ENCODE measurements at regions not wholly inside any gene's neighbourhood (a gene's known extent, or its start where the extent isn't known, plus 50 kb on each side); places are given as distances from the start of the nearest gene placed in this dataset.

GRCh38 chr6:166786704-166787293, 159.7 kb upstream of the RPS6KA2 start:
- Mint-ChIP-seq H3K27me3 (peaks cover 0 to 6% of the 10 kb centered on the region in 2 donors), H3K4me1 (ENCODE audit: low read depth in 2 of 2) (no peaks in the 10 kb centered on the region), H3K36me3 (ENCODE audit: insufficient read depth) (no peaks in the 10 kb centered on the region), H3K4me3 (no peak overlapping the region), H3K27ac (no peak overlapping the region), H3K9me3 (no peaks in the 10 kb centered on the region)
- ATAC-seq (replicated peaks) (peak; percentile 68), DNase-seq (peak in 2 of 3 experiments; percentile 16 to 25)

- Mint-ChIP-seq H3K27me3 (no peaks in the 10 kb centered on the region), H3K4me3 (no peak overlapping the region), H3K27ac (no peak overlapping the region), H3K9me3 (no peaks in the 10 kb centered on the region), H3K36me3 (ENCODE audit: insufficient read depth) (no peaks in the 10 kb centered on the region), H3K4me1 (ENCODE audit: low read depth in 2 of 2) (no peaks in the 10 kb centered on the region)
- ATAC-seq (replicated peaks) (no peak), DNase-seq (no peak)
Measured at GRCh38 chr6:166785131-166785530, 158.1 kb upstream of the RPS6KA2 start.

GRCh38 chr6:166784691-166785090, 157.6 kb upstream of the RPS6KA2 start:
- ATAC-seq (replicated peaks), result no peak
- no peak overlapping the region for H3K27ac Mint-ChIP-seq
- no peaks in the 10 kb centered on the region for H3K9me3 Mint-ChIP-seq
- no peak for DNase-seq
- H3K4me1 Mint-ChIP-seq (ENCODE audit: low read depth in 2 of 2), result no peaks in the 10 kb centered on the region
- H3K27me3 Mint-ChIP-seq, result no peaks in the 10 kb centered on the region
- no peak overlapping the region for H3K4me3 Mint-ChIP-seq
- no peaks in the 10 kb centered on the region for H3K36me3 Mint-ChIP-seq (ENCODE audit: insufficient read depth)

- H3K4me1 Mint-ChIP-seq (ENCODE audit: low read depth in 2 of 2), result no peaks in the 10 kb centered on the region
- no peak for DNase-seq
- ATAC-seq (replicated peaks), result no peak
- H3K4me3 Mint-ChIP-seq, result no peak overlapping the region
- H3K27me3 Mint-ChIP-seq, result no peaks in the 10 kb centered on the region
- no peak overlapping the region for H3K27ac Mint-ChIP-seq
- no peaks in the 10 kb centered on the region for H3K36me3 Mint-ChIP-seq (ENCODE audit: insufficient read depth)
- no peaks in the 10 kb centered on the region for H3K9me3 Mint-ChIP-seq
Measured at GRCh38 chr6:166782520-166782919, 155.5 kb upstream of the RPS6KA2 start.

GRCh38 chr6:166781331-166781730, 154.3 kb upstream of the RPS6KA2 start:
- peaks cover 0 to 7% of the 10 kb centered on the region in 2 donors for H3K27me3 Mint-ChIP-seq
- H3K9me3 Mint-ChIP-seq, result no peaks in the 10 kb centered on the region
- no peak overlapping the region for H3K27ac Mint-ChIP-seq
- no peak for DNase-seq
- ATAC-seq (replicated peaks), result no peak
- no peak overlapping the region for H3K4me3 Mint-ChIP-seq
- no peaks in the 10 kb centered on the region for H3K4me1 Mint-ChIP-seq (ENCODE audit: low read depth in 2 of 2)
- H3K36me3 Mint-ChIP-seq (ENCODE audit: insufficient read depth), result peaks cover 3% of the 10 kb centered on the region

GRCh38 chr6:166779963-166780683, 153.1 kb upstream of the RPS6KA2 start:
- H3K9me3 Mint-ChIP-seq, result no peaks in the 10 kb centered on the region
- peaks cover 0 to 3% of the 10 kb centered on the region in 2 donors for H3K4me1 Mint-ChIP-seq (ENCODE audit: low read depth in 2 of 2)
- no peak for ATAC-seq (replicated peaks)

GRCh38 chr6:166779381-166779780, 152.3 kb upstream of the RPS6KA2 start:
- no peaks in the 10 kb centered on the region for H3K9me3 Mint-ChIP-seq
- DNase-seq (no peak), ATAC-seq (replicated peaks) (no peak)
- no peak overlapping the region for H3K27ac Mint-ChIP-seq
- peaks cover 0 to 3% of the 10 kb centered on the region in 2 donors for H3K4me1 Mint-ChIP-seq (ENCODE audit: low read depth in 2 of 2)
- H3K27me3 Mint-ChIP-seq, result peaks cover 0 to 18% of the 10 kb centered on the region in 2 donors
- no peak overlapping the region for H3K4me3 Mint-ChIP-seq
- peaks cover 3% of the 10 kb centered on the region for H3K36me3 Mint-ChIP-seq (ENCODE audit: insufficient read depth)

More at GRCh38 chr6:166779963-166780683, 153.1 kb upstream of the RPS6KA2 start:
- H3K4me3 Mint-ChIP-seq, result no peak overlapping the region
- H3K36me3 Mint-ChIP-seq (ENCODE audit: insufficient read depth), result peaks cover 3% of the 10 kb centered on the region
- DNase-seq, result no peak
- no peak overlapping the region for H3K27ac Mint-ChIP-seq
- peaks cover 0 to 18% of the 10 kb centered on the region in 2 donors for H3K27me3 Mint-ChIP-seq

GRCh38 chr6:166778776-166779175, 151.7 kb upstream of the RPS6KA2 start:
- Mint-ChIP-seq H3K36me3 (ENCODE audit: insufficient read depth) (peaks cover 3% of the 10 kb centered on the region), H3K9me3 (no peaks in the 10 kb centered on the region), H3K27me3 (peaks cover 1 to 18% of the 10 kb centered on the region in 2 donors), H3K4me1 (ENCODE audit: low read depth in 2 of 2) (peaks cover 0 to 3% of the 10 kb centered on the region in 2 donors), H3K4me3 (no peak overlapping the region), H3K27ac (no peak overlapping the region)
- no peak for ATAC-seq (replicated peaks)
- DNase-seq, result no peak

- Mint-ChIP-seq H3K4me3 (no peak overlapping the region), H3K27ac (no peak overlapping the region), H3K9me3 (no peaks in the 10 kb centered on the region), H3K4me1 (ENCODE audit: low read depth in 2 of 2) (peaks cover 0 to 3% of the 10 kb centered on the region in 2 donors), H3K27me3 (peaks cover 9 to 25% of the 10 kb centered on the region in 2 donors), H3K36me3 (ENCODE audit: insufficient read depth) (peaks cover 3% of the 10 kb centered on the region)
- no peak for ATAC-seq (replicated peaks)
- DNase-seq, result no peak
Measured at GRCh38 chr6:166778046-166778445, 151.0 kb upstream of the RPS6KA2 start.

GRCh38 chr6:166777096-166777630, 150.1 kb upstream of the RPS6KA2 start:
- DNase-seq (no peak), ATAC-seq (replicated peaks) (no peak)
- H3K27me3 Mint-ChIP-seq, result peaks cover 17 to 33% of the 10 kb centered on the region in 2 donors
- no peaks in the 10 kb centered on the region for H3K9me3 Mint-ChIP-seq
- peaks cover 3% of the 10 kb centered on the region for H3K36me3 Mint-ChIP-seq (ENCODE audit: insufficient read depth)
- H3K27ac Mint-ChIP-seq, result no peak overlapping the region
- H3K4me1 Mint-ChIP-seq (ENCODE audit: low read depth in 2 of 2), result peaks cover 0 to 3% of the 10 kb centered on the region in 2 donors
- no peak overlapping the region for H3K4me3 Mint-ChIP-seq

GRCh38 chr6:166776571-166776970, 149.5 kb upstream of the RPS6KA2 start:
- no peak for ATAC-seq (replicated peaks)
- H3K36me3 Mint-ChIP-seq (ENCODE audit: insufficient read depth), result peaks cover 3% of the 10 kb centered on the region
- no peak overlapping the region for H3K27ac Mint-ChIP-seq
- H3K27me3 Mint-ChIP-seq, result peaks cover 17 to 33% of the 10 kb centered on the region in 2 donors
- DNase-seq, result no peak
- H3K9me3 Mint-ChIP-seq, result no peaks in the 10 kb centered on the region
- H3K4me1 Mint-ChIP-seq (ENCODE audit: low read depth in 2 of 2), result peaks cover 0 to 3% of the 10 kb centered on the region in 2 donors
- no peak overlapping the region for H3K4me3 Mint-ChIP-seq

GRCh38 chr6:166775923-166776220, 148.8 kb upstream of the RPS6KA2 start:
- Mint-ChIP-seq H3K4me1 (ENCODE audit: low read depth in 2 of 2) (peaks cover 0 to 3% of the 10 kb centered on the region in 2 donors), H3K27ac (no peak overlapping the region), H3K27me3 (peaks cover 18 to 33% of the 10 kb centered on the region in 2 donors), H3K36me3 (ENCODE audit: insufficient read depth) (peaks cover 3% of the 10 kb centered on the region), H3K4me3 (no peak overlapping the region), H3K9me3 (no peaks in the 10 kb centered on the region)
- DNase-seq (no peak), ATAC-seq (replicated peaks) (no peak)

- peaks cover 3% of the 10 kb centered on the region for H3K36me3 Mint-ChIP-seq (ENCODE audit: insufficient read depth)
- DNase-seq (peak; percentile 57 to 66 (median 60)), ATAC-seq (replicated peaks) (peak; percentile 85)
- peaks cover 0 to 3% of the 10 kb centered on the region in 2 donors for H3K4me1 Mint-ChIP-seq (ENCODE audit: low read depth in 2 of 2)
- no peaks in the 10 kb centered on the region for H3K9me3 Mint-ChIP-seq
- peaks cover 23 to 33% of the 10 kb centered on the region in 2 donors for H3K27me3 Mint-ChIP-seq
- H3K27ac Mint-ChIP-seq, result no peak overlapping the region
- H3K4me3 Mint-ChIP-seq, result no peak overlapping the region
Measured at GRCh38 chr6:166775180-166775922, 148.3 kb upstream of the RPS6KA2 start.
